IMR-90 (cell line): ENCODE measurements at regions not wholly inside any gene's neighbourhood (a gene's known extent, or its start where the extent isn't known, plus 50 kb on each side); places are given as distances from the start of the nearest gene placed in this dataset.
A peak's percentile ranks its signal among the peaks of the same experiment; 100 is the strongest.

Experiments
- ATAC-seq: fragments of 200-7000 bp; cut with Tn5 transposase; 2 replicates; pipeline ENCODE4 v1.9.1; 2020; ENCODE audit warnings: low read depth, mild to moderate bottlenecking, moderate library complexity
- BruUV-seq: library from RNA; stranded (reverse); fragments of 400-500 nt; replicated peaks from 2 replicates; lab custom pipeline; 2021; lab: Mats Ljungman, UMichigan
- CTCF ChIA-PET: fragments of 300-600 bp; formaldehyde crosslinking; extraction: SDS; loops from one replicate; lab custom pipeline; 2021; ENCODE audit warnings: antibody characterized with exemption; lab: Yijun Ruan, JAX
- POLR2A ChIA-PET: fragments of 300-600 bp; sonication (Branson Sonifier 250); formaldehyde crosslinking; loops from one replicate; lab custom pipeline; 2022; ENCODE audit warnings: antibody characterized with exemption; ENCODE audit not compliant: unreplicated experiment; lab: Charles Lee
- DNase-seq: peaks from one replicate; pipeline ENCODE4 v3.0.0; 2013
- H2AFZ ChIP-seq: replicated peaks from 2 replicates; pipeline ENCODE3; 2013; ENCODE audit warnings: low read length, mild to moderate bottlenecking; ENCODE audit not compliant: poor library complexity
- H2AK5ac ChIP-seq: 2 replicates; pipeline ENCODE4 v1.6.1; 2013; ENCODE audit warnings: low read depth, low read length, inconsistent platforms
- H2AK9ac ChIP-seq: replicated peaks from 2 replicates; pipeline ENCODE3; 2013; ENCODE audit warnings: mild to moderate bottlenecking, low read depth, low read length, moderate library complexity; ENCODE audit not compliant: poor library complexity
- H2BK120ac ChIP-seq: 2 replicates; pipeline ENCODE4 v1.6.1; 2013; ENCODE audit warnings: low read depth, low read length, inconsistent platforms
- H2BK15ac ChIP-seq: 3 replicates; pipeline ENCODE4 v1.6.1; 2013; ENCODE audit warnings: low read depth, low read length, inconsistent platforms
- H2BK20ac ChIP-seq: 2 replicates; pipeline ENCODE4 v1.6.1; 2013; ENCODE audit warnings: low read depth, mild to moderate bottlenecking, inconsistent platforms, low read length, moderate library complexity
- H2BK5ac ChIP-seq: 2 replicates; pipeline ENCODE4 v1.6.1; 2013; ENCODE audit warnings: mild to moderate bottlenecking, low read depth, low read length, inconsistent platforms; ENCODE audit not compliant: poor library complexity, severe bottlenecking
- H3K14ac ChIP-seq: replicated peaks from 2 replicates; pipeline ENCODE4 v1.6.1; 2013; ENCODE audit warnings: low read depth, low read length, inconsistent platforms
- H3K18ac ChIP-seq: 2 replicates; pipeline ENCODE4 v1.6.1; 2013; ENCODE audit warnings: low read depth, low read length, control low read depth
- H3K23ac ChIP-seq: 2 replicates; pipeline ENCODE4 v1.6.1; 2013; ENCODE audit warnings: low read depth, low read length, inconsistent platforms
- H3K27ac ChIP-seq: 2 replicates; pipeline ENCODE4 v1.5.1; 2013; ENCODE audit warnings: mild to moderate bottlenecking, control low read depth, low read length; ENCODE audit not compliant: insufficient read depth
- H3K27me3 ChIP-seq: 2 replicates; pipeline ENCODE4 v1.6.1; 2013; ENCODE audit warnings: low read length; ENCODE audit not compliant: control insufficient read depth, insufficient read depth
- H3K36me3 ChIP-seq: 2 replicates; pipeline ENCODE4 v1.6.1; 2013; ENCODE audit warnings: low read length, mixed read lengths; ENCODE audit not compliant: control insufficient read depth, insufficient read depth
- H3K4ac ChIP-seq: 2 replicates; pipeline ENCODE4 v1.6.1; 2013; ENCODE audit warnings: low read depth, low read length, inconsistent platforms
- H3K4me1 ChIP-seq: 2 replicates; pipeline ENCODE4 v1.6.1; 2013; ENCODE audit warnings: low read length, mixed read lengths; ENCODE audit not compliant: control insufficient read depth, insufficient read depth
- H3K4me2 ChIP-seq: 2 replicates; pipeline ENCODE4 v1.6.1; 2013; ENCODE audit warnings: low read depth, mild to moderate bottlenecking, control low read depth, low read length, moderate library complexity
- H3K4me3 ChIP-seq: 2 replicates; pipeline ENCODE4 v1.5.1; 2013; ENCODE audit warnings: low read depth, mild to moderate bottlenecking, control low read depth, low read length, moderate library complexity; ENCODE audit not compliant: insufficient read depth
- H3K56ac ChIP-seq: 2 replicates; pipeline ENCODE4 v1.6.1; 2013; ENCODE audit warnings: low read length, inconsistent platforms; ENCODE audit not compliant: insufficient read depth; ENCODE audit errors: extremely low read depth
- H3K79me1 ChIP-seq, 2 experiments: 2 replicates each; pipeline ENCODE4 v1.6.1; 2013; ENCODE audit warnings: low read length in 2 of 2, inconsistent platforms in 1 of 2, low read depth in 1 of 2
- H3K9ac ChIP-seq: 2 replicates; pipeline ENCODE4 v1.6.1; 2013; ENCODE audit warnings: low read depth, low read length, control low read depth
- H3K9me1 ChIP-seq: 2 replicates; pipeline ENCODE4 v1.6.1; 2013; ENCODE audit warnings: low read length, inconsistent platforms; ENCODE audit not compliant: insufficient read depth
- H3K9me3 ChIP-seq: 2 replicates; pipeline ENCODE4 v1.6.1; 2013; ENCODE audit warnings: low read length; ENCODE audit not compliant: control insufficient read depth, insufficient read depth
- H4K20me1 ChIP-seq: 2 replicates; pipeline ENCODE4 v1.6.1; 2013; ENCODE audit warnings: low read length, inconsistent platforms; ENCODE audit not compliant: insufficient read depth
- H4K5ac ChIP-seq: 2 replicates; pipeline ENCODE4 v1.6.1; 2013; ENCODE audit warnings: mild to moderate bottlenecking, low read depth, low read length, control low read depth
- H4K8ac ChIP-seq, 2 experiments: 2 replicates each; pipeline ENCODE4 v1.6.1; 2013; ENCODE audit warnings: low read depth in 2 of 2, low read length in 2 of 2, control low read depth in 1 of 2, inconsistent platforms in 1 of 2
- H4K91ac ChIP-seq: 2 replicates; pipeline ENCODE4 v1.6.1; 2013; ENCODE audit warnings: low read depth, low read length, inconsistent platforms; ENCODE audit not compliant: insufficient read depth
- BHLHE40 ChIP-seq: fragments of 150-350 bp; IDR thresholded peaks from 2 replicates; pipeline ENCODE4 v1.6.1; 2016; ENCODE audit warnings: mild to moderate bottlenecking, low read depth, low read length
- FOS ChIP-seq: fragments of 150-350 bp; IDR thresholded peaks from 2 replicates; pipeline ENCODE4 v1.6.1; 2016; ENCODE audit warnings: low read depth, low read length
- MAFK ChIP-seq: IDR thresholded peaks from 2 replicates; pipeline ENCODE4 v1.6.1; 2012; ENCODE audit warnings: low read depth, low read length, improper control_type of control experiment
- NFE2L2 ChIP-seq: fragments of 150-350 bp; IDR thresholded peaks from 2 replicates; pipeline ENCODE4 v1.6.1; 2016; ENCODE audit warnings: low read depth, mild to moderate bottlenecking, low read length
- RAD21 ChIP-seq: IDR thresholded peaks from 2 replicates; pipeline ENCODE4 v1.6.1; 2012; ENCODE audit warnings: low read length, improper control_type of control experiment
- SMC3 ChIP-seq: fragments of 150-350 bp; IDR thresholded peaks from 2 replicates; pipeline ENCODE4 v1.6.1; 2016; ENCODE audit warnings: low read depth, mild to moderate bottlenecking, antibody characterized with exemption, low read length, moderate library complexity
- WGBS, 2 experiments: methylation state at CpG; one replicate each; pipeline versions ENCODE4 v1.1.5 to v1.1.7; 2013; ENCODE audit warnings: missing lambda C conversion rate in 2 of 2; ENCODE audit not compliant: insufficient read length in 1 of 2; ENCODE audit errors: extremely low coverage in 2 of 2; 5-methylcytosine and 5-hydroxymethylcytosine counted together
- dilution Hi-C: fragments of 300-500 bp; cut with HindIII; formaldehyde crosslinking; loops from one replicate; pipeline ENCODE4 v1.14.3; 2018; ENCODE audit warnings: low sequenced_read_pairs; ENCODE audit not compliant: unreplicated experiment
- in situ Hi-C: fragments of 300-500 bp; cut with MboI; formaldehyde crosslinking; loops from 3 replicates; pipeline ENCODE4 v1.14.3; 2019; ENCODE audit warnings: low sequenced_read_pairs, inconsistent platforms, mixed read lengths
- intact Hi-C: fragments of 100-400 bp; cut with micrococcal nuclease; formaldehyde crosslinking; loops from 2 replicates; pipeline ENCODE4 v1.10.0; 2022
- TF ChIP-seq, protein P1 (sequence below): fragments of 150-350 bp; IDR thresholded peaks from 2 replicates; pipeline ENCODE4 v1.6.1; 2017; ENCODE audit warnings: mild to moderate bottlenecking, antibody characterized with exemption, low read length, low read depth
- TF ChIP-seq, protein P2 (sequence below): fragments of 150-350 bp; IDR thresholded peaks from 2 replicates; pipeline ENCODE4 v1.6.1; 2016; ENCODE audit warnings: low read depth, mild to moderate bottlenecking, low read length, moderate library complexity, borderline replicate concordance

GRCh38 chr6:134619789-134620188 is 301.9 kb upstream of the SGK1 start:
- 0 out of 3 replicates have a peak overlapping the region, but pooled peaks have one; percentile 6 for H2BK15ac ChIP-seq
- intact Hi-C loops (no loop called here), dilution Hi-C loops (no loop called here), in situ Hi-C loops (no loop called here)
- H3K4ac ChIP-seq, result no peak overlapping the region
- ATAC-seq, result peak; percentile 81
- H2BK5ac ChIP-seq, result no peak overlapping the region
- WGBS, 2 experiments, result 72% methylated on average over 3 of the region's 4 CpGs; no CpG with 5 or more reads in 1 of the 2 experiments
- no peaks in the 10 kb centered on the region for H3K79me1 ChIP-seq
- H4K91ac ChIP-seq, result no peak overlapping the region
- H2AK5ac ChIP-seq, result no peak overlapping the region
- H4K20me1 ChIP-seq, result no peaks in the 10 kb centered on the region
- no peak overlapping the region for H3K14ac ChIP-seq
- H3K27me3 ChIP-seq, result peaks cover 10% of the 10 kb centered on the region
- no peaks in the 10 kb centered on the region for H3K9me1 ChIP-seq
- no peak overlapping the region for H3K23ac ChIP-seq
- H3K4me2 ChIP-seq, result no peak overlapping the region
- ChIA-PET CTCF (interaction anchor here (0.6 to 1.6 kb wide), 2 partner anchors 8 to 21 kb away, joined by 3 to 5 read pairs; no protein-coding TSS in a partner anchor), POLR2A (no interaction called here)
- no peak overlapping the region for H3K9ac ChIP-seq
- H4K8ac ChIP-seq, result no peak overlapping the region
- no peak overlapping the region for H3K27ac ChIP-seq
- no peak overlapping the region for H4K5ac ChIP-seq
- H3K4me1 ChIP-seq, result peaks cover 9% of the 10 kb centered on the region
- H2AK9ac ChIP-seq, result no peak overlapping the region
- no TSS peak for BruUV-seq
- no peak overlapping the region for H3K56ac ChIP-seq
- no peak overlapping the region for H3K18ac ChIP-seq
- no peak for TF ChIP-seq NFE2L2
- peak; percentile 57 for TF ChIP-seq MAFK
- TF ChIP-seq RAD21, result peak; percentile 20; the same call in 1 of the 2 replicates
- peak; percentile 72 for TF ChIP-seq BHLHE40
- TF ChIP-seq, protein P1, sequence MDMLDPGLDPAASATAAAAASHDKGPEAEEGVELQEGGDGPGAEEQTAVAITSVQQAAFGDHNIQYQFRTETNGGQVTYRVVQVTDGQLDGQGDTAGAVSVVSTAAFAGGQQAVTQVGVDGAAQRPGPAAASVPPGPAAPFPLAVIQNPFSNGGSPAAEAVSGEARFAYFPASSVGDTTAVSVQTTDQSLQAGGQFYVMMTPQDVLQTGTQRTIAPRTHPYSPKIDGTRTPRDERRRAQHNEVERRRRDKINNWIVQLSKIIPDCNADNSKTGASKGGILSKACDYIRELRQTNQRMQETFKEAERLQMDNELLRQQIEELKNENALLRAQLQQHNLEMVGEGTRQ, result no peak
- peak; percentile 13; the same call in 1 of the 2 replicates for TF ChIP-seq SMC3
- TF ChIP-seq, protein P2, sequence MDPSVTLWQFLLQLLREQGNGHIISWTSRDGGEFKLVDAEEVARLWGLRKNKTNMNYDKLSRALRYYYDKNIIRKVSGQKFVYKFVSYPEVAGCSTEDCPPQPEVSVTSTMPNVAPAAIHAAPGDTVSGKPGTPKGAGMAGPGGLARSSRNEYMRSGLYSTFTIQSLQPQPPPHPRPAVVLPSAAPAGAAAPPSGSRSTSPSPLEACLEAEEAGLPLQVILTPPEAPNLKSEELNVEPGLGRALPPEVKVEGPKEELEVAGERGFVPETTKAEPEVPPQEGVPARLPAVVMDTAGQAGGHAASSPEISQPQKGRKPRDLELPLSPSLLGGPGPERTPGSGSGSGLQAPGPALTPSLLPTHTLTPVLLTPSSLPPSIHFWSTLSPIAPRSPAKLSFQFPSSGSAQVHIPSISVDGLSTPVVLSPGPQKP, result no peak
- no peak for TF ChIP-seq FOS
- no peak overlapping the region for H2AFZ ChIP-seq
- no peaks in the 10 kb centered on the region for H3K36me3 ChIP-seq
- DNase-seq, result peak; percentile 89
- no peak overlapping the region for H3K4me3 ChIP-seq
- no peaks in the 10 kb centered on the region for H3K9me3 ChIP-seq
- H2BK120ac ChIP-seq, result no peak overlapping the region
- H2BK20ac ChIP-seq, result no peak overlapping the region
